ENCODE measurements at regions not wholly inside any gene's neighbourhood (a gene's known extent, or its start where the extent isn't known, plus 50 kb on each side); places are given as distances from the start of the nearest gene placed in this dataset.

GRCh38 chr13:103161476-103161875 lies 95.3 kb upstream of the SLC10A2 start:
- no peak for TF ChIP-seq CTCF (IDR thresholded peaks at IDR 0.05; ENCODE audit: borderline replicate concordance, extremely low read depth, low read length, poor library complexity, severe bottlenecking)
- no peak for TF ChIP-seq EZH2 (IDR thresholded peaks at IDR 0.05; ENCODE audit: borderline replicate concordance, low read depth, low read length, severe bottlenecking)
